Dendritic cell treated with granulocyte-macrophage colony-stimulating factor and Interleukin-4, amounts not matched to agents 40 ng/mL and 50 ng/mL, for 4 days (primary cell): ENCODE measurements at regions not wholly inside any gene's neighbourhood (a gene's known extent, or its start where the extent isn't known, plus 50 kb on each side); places are given as distances from the start of the nearest gene placed in this dataset.

Experiments used
- H3K27ac Mint-ChIP-seq: one replicate; pipeline ENCODE4 v1.8.0; 2022; ENCODE audit warnings: mild to moderate bottlenecking, mixed read lengths
- H3K27me3 Mint-ChIP-seq: one replicate; pipeline ENCODE4 v1.8.0; 2022; ENCODE audit warnings: mild to moderate bottlenecking, mixed read lengths
- H3K36me3 Mint-ChIP-seq: one replicate; pipeline ENCODE4 v1.8.0; 2022; ENCODE audit warnings: low read depth, mixed read lengths
- H3K4me1 Mint-ChIP-seq: one replicate; pipeline ENCODE4 v1.8.0; 2022; ENCODE audit warnings: low read depth, mixed read lengths
- H3K4me3 Mint-ChIP-seq: one replicate; pipeline ENCODE4 v1.8.0; 2022; ENCODE audit warnings: mild to moderate bottlenecking, moderate library complexity, mixed read lengths
- H3K9me3 Mint-ChIP-seq: one replicate; pipeline ENCODE4 v1.8.0; 2022; ENCODE audit warnings: mixed read lengths
- intact Hi-C: fragments of 100-400 bp; cut with micrococcal nuclease; formaldehyde crosslinking; loops from one replicate; pipeline ENCODE4 v1.15.0; 2022

DNA sequence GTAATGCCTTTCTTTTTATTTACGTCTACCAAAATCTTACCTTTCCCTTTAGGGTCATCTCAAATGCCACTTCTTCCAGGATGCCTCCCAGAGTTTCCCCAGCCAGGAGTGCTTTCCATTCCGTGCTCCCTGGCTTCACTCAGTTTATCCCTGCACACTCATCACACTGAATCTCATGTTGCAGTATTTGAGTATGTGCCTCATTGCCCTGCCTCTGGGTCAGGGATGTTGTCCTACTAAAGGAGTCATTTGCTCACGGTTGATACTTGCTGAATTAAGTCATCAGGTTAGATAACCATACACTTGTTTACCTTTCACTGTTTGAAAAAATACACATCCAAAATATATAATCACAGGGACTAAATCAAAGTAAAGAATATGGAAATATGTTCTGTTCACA, 356.2 kb upstream of the GATB start:
- no peaks in the 10 kb centered on the region for H3K36me3 Mint-ChIP-seq
- H3K27ac Mint-ChIP-seq, result no peak overlapping the region
- peaks cover 23% of the 10 kb centered on the region for H3K4me1 Mint-ChIP-seq
- intact Hi-C loops, result no loop called here
- H3K27me3 Mint-ChIP-seq, result peaks cover 11% of the 10 kb centered on the region
- H3K4me3 Mint-ChIP-seq, result no peak overlapping the region
- no peaks in the 10 kb centered on the region for H3K9me3 Mint-ChIP-seq

DNA sequence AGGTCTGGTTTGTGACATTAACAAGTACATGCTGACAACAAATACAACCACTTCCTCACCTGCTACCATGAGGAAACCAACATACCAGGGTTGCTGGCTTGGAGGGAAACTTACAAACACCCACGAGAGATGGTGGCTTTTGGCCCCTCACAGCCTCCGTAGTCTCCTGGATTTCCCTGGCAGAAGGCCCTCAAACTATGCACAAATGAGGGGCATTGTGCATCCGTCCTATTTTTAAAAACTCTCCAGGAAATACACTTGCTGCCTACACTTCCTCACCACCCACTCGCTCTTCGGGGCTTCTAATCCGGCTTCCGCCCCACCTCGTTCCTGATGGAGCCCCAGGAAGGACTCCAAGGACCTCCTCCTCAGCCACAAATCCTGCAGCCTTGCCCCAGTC, 355.0 kb upstream of the GATB start:
- peaks cover 11% of the 10 kb centered on the region for H3K27me3 Mint-ChIP-seq
- H3K4me1 Mint-ChIP-seq, result peaks cover 27% of the 10 kb centered on the region
- intact Hi-C loops, result no loop called here
- no peaks in the 10 kb centered on the region for H3K9me3 Mint-ChIP-seq
- no peaks in the 10 kb centered on the region for H3K36me3 Mint-ChIP-seq
- H3K4me3 Mint-ChIP-seq, result no peak overlapping the region
- H3K27ac Mint-ChIP-seq, result no peak overlapping the region

DNA sequence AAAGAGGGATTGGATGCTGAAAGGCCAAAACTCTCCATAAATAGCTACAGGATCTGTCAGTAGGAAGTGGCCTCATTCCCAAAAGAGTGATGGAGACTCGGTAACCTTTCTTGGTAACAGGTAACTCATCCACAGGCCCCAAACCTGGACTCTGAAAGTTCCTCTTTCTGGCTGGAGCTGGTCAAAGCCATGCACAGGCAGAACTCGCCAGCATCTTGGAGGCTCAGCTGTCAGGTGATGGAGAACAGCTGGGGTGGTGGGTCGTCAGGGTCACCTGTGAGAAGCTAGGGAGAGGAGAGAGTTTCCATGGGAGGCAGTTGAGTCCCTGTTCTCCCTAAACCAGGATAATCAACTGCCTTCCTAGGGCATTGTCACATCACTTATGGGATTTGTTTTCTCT, 354.3 kb upstream of the GATB start:
- Mint-ChIP-seq H3K9me3 (no peaks in the 10 kb centered on the region), H3K4me3 (no peak overlapping the region), H3K4me1 (peaks cover 27% of the 10 kb centered on the region), H3K36me3 (no peaks in the 10 kb centered on the region), H3K27me3 (peaks cover 11% of the 10 kb centered on the region), H3K27ac (no peak overlapping the region)
- intact Hi-C loops, result no loop called here

DNA sequence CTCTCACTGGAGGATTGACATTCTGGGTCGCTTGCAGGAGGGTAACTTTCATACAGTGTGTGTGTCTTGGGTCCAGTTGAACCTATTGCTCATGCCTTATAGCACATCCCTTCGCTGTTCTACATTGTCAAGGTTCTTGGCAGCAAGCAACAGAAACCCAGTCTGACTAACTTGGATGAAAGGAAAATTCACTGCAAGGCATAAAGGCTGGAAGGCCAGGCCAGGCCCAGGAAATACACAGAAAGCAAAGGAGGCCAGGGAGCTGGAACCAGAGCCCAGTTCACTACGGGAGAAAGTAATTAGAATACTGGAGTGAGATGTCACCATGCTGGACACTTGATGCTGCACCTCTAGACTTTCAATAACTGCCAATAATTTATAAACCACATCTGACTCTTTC, 353.8 kb upstream of the GATB start:
- Mint-ChIP-seq H3K36me3 (no peaks in the 10 kb centered on the region), H3K27ac (no peak overlapping the region), H3K9me3 (no peaks in the 10 kb centered on the region), H3K27me3 (peaks cover 13% of the 10 kb centered on the region), H3K4me3 (no peak overlapping the region), H3K4me1 (peaks cover 30% of the 10 kb centered on the region)
- intact Hi-C loops, result no loop called here

DNA sequence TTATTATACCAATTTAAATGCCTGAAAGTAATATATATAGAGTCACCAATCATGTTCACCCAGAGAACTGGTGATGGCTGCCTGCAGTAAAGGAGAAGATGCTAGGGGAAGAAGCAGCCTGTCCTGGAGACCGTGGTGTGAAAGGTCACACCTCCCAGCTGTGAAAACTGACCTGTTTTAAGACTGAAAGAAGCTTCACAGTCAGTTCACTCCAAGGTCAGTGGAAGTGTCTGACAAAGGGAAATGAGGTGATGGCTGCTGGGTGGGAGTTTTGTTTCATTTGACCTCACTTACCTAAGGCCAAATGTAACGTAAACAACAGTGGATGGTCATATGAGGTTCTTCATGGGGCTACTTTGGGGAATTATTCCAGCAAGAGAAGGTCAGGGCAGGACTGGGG, 352.1 kb upstream of the GATB start:
- Mint-ChIP-seq H3K4me1 (peaks cover 33% of the 10 kb centered on the region), H3K4me3 (no peak overlapping the region), H3K27me3 (peaks cover 21% of the 10 kb centered on the region), H3K27ac (peak overlapping the region; percentile 70), H3K36me3 (no peaks in the 10 kb centered on the region), H3K9me3 (no peaks in the 10 kb centered on the region)
- intact Hi-C loops, result no loop called here

DNA sequence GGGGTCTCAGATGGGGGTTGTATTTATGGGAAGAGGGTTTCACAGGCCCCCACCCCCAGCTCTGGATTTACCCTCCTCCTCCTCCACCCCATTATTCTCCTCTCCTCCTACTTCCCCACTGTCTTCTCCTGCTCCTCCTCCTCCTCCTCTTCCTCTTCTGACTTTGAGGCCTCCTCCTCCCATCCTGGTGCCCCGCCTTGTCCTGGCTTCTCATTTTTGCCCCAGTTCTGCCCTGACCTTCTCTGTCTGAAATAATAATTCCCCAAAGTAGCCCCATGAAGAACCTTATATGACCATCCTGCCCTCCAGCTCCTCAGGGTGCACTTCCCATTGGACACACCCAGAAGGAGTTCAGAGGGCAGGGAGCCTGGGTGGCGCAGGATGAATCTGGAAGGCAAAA, 351.4 kb upstream of the GATB start:
- Mint-ChIP-seq H3K4me3 (no peak overlapping the region), H3K9me3 (no peaks in the 10 kb centered on the region), H3K27me3 (peaks cover 20% of the 10 kb centered on the region), H3K27ac (peak overlapping the region; percentile 41), H3K4me1 (peaks cover 38% of the 10 kb centered on the region), H3K36me3 (no peaks in the 10 kb centered on the region)
- intact Hi-C loops, result no loop called here

DNA sequence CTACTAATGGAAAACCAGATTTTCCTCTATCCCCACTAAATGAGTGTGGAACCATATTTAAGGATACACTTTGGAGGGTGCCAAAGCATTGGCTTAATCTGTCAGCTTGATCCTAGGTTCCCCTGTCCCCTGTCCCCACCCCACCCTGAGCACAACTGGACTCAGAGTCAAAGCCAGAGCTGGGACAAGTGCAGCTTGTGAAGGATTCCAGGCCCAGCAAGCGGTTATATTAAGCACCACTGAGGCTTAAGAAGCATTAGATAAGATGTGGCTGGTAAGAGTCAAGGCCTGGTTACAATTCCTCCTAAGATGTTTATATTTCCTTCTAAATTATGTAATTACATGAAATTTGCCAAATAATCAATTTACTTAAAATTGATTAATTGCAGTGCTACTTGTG, 350.0 kb upstream of the GATB start:
- H3K27me3 Mint-ChIP-seq, result peaks cover 10% of the 10 kb centered on the region
- H3K4me1 Mint-ChIP-seq, result peaks cover 43% of the 10 kb centered on the region
- no peak overlapping the region for H3K27ac Mint-ChIP-seq
- H3K36me3 Mint-ChIP-seq, result no peaks in the 10 kb centered on the region
- intact Hi-C loops, result no loop called here
- H3K9me3 Mint-ChIP-seq, result no peaks in the 10 kb centered on the region
- H3K4me3 Mint-ChIP-seq, result no peak overlapping the region

DNA sequence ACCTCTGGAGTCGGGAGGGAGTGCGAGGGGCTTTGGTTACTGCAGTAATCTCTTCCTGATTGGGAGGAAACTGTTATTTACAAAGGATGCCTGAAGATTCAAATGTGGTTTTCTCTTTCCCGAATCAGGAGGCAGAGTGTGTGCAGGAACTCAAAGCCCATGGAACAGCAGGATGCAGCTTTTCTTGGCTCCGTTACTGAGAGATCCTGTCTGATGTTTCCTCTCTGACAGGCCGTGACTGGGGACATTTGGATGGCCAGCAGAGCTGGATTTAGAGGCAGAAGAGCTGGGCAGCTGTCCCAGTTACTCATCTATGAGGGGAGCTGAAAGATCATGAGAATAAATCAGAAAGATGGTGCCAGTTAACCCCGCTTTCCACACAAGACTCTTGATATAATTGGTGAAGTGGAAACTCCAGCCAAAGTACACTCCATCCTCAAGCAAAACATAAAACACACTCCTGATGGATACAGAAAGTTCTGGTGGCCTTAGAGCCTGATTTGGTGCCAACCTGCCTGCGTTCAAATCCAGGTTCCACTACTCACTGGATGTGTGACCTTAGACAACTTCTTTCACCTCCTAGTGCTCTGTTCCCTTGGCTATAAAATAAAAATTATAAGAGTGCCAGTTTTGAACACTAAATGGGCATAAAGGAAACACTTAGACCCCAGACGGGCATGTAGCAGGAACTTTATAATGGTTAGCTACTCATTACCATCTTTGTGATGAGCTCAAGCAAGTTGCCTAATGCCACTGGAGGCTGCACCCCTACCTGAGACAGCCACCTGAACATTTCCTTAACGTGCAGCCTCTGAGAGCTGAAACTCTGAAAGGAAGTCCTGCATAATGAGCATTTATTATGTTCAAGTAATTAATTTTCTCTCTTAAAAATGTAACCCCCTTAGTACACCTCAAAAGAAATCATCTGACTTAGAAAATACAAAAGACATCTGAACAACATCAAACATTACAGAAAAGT, 349.0 kb upstream of the GATB start:
- Mint-ChIP-seq H3K4me3 (no peak overlapping the region), H3K27me3 (peaks cover 10% of the 10 kb centered on the region), H3K27ac (no peak overlapping the region), H3K9me3 (no peaks in the 10 kb centered on the region), H3K4me1 (peaks cover 51% of the 10 kb centered on the region), H3K36me3 (no peaks in the 10 kb centered on the region)
- intact Hi-C loops, result no loop called here

DNA sequence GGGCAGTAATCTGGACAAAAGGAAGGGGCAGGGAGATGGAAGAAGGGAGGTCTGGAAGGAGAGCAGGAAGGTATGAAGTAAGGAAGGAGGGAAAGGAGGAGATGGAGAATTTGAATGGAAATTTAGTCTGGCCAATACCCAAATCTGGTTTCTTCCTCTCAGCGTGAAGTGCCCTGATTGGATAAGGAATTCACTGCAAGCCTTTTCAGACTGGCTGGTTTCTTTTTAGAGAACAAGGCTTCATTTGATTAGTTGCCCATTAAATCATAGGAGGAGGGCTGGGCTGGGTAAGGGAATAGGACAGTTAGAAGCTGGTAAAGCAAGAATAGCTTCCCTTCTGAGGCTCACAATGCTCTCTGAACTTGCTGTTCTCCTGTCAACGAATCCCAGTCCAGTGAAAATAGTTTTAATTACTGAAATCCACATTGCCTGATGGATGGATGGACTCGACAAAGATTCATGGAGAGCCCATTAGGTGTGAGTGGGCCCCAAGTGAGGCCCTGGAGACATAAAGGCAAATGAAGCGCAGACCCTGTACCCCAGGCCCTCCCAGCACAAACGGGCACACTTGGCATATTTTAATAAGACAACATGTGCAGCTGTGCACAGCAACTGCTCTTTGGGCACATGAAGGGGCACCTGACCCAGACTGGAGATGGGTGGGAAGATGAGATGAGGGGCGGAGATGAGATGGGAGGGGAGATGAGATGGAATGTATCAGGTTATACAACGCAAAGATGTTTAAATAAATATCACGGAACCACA, 347.1 kb upstream of the GATB start:
- peaks cover 10% of the 10 kb centered on the region for H3K27me3 Mint-ChIP-seq
- no peak overlapping the region for H3K4me3 Mint-ChIP-seq
- peak overlapping the region; percentile 18 for H3K27ac Mint-ChIP-seq
- H3K9me3 Mint-ChIP-seq, result no peaks in the 10 kb centered on the region
- intact Hi-C loops, result no loop called here
- peaks cover 58% of the 10 kb centered on the region for H3K4me1 Mint-ChIP-seq
- H3K36me3 Mint-ChIP-seq, result no peaks in the 10 kb centered on the region

DNA sequence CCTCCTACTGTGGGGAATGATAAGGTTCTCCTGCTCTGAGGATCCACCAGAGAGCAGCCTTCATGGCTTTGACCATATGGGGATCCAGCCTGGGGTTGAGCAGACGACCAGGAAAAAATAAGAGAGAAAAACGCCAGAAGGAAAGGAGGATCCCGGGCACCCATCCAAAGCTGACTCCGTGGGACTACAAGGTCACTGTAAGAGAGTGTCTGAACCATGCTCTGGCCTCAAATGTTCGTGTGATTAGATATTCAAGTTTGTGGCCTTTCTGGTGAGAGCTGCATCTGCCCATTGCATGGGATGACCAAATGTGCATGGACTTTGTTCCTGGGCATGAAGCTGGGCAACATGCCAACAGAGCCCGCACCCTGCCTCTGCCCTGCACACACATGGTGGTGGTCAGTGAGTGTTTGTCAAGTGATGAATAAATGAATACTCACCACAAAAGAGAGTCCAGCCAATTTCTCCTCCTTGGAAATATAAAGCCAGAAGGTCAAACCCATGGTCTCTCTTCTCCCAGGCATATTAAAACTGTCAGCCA, 346.0 kb upstream of the GATB start:
- peaks cover 47% of the 10 kb centered on the region for H3K4me1 Mint-ChIP-seq
- intact Hi-C loops, result no loop called here
- peak overlapping the region; percentile 81 for H3K27ac Mint-ChIP-seq

DNA sequence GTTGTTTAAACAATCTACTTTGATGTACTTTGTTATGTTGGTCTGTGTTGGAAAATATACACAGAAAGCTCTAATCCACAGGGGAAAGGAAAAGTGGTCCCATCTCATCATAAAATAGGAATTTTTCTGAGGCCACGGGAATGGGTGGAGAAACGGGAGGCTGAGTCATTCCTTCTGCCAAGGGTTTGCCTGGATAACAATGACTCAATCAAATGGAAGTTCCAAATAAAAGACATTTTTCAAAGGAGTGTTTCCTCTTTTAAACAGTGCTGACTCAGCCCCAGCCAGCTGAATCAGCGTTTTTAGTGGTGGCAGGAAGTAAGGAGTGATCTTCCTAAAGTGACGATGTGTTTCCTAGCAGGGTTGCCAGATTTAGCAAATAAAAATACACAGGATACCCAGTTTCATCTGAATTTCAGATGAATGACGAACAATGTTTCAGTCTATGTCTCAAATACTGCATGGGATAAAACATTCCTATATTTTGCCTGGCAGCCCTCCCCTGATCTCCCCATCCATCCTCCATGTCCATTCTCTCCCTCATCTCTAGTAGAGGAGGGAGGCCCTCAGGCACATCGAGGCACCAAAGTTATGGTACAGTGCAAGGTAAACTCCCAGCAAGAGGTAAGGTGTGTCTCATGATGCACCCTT, 345.4 kb upstream of the GATB start:
- Mint-ChIP-seq H3K27me3 (peaks cover 10% of the 10 kb centered on the region), H3K27ac (peak overlapping the region; percentile 81), H3K4me3 (no peak overlapping the region), H3K9me3 (no peaks in the 10 kb centered on the region), H3K36me3 (no peaks in the 10 kb centered on the region), H3K4me1 (peaks cover 45% of the 10 kb centered on the region)
- intact Hi-C loops, result no loop called here

More for the DNA sequence above, 346.0 kb upstream of the GATB start:
- Mint-ChIP-seq H3K9me3 (no peaks in the 10 kb centered on the region), H3K36me3 (no peaks in the 10 kb centered on the region), H3K4me3 (no peak overlapping the region), H3K27me3 (peaks cover 10% of the 10 kb centered on the region)

DNA sequence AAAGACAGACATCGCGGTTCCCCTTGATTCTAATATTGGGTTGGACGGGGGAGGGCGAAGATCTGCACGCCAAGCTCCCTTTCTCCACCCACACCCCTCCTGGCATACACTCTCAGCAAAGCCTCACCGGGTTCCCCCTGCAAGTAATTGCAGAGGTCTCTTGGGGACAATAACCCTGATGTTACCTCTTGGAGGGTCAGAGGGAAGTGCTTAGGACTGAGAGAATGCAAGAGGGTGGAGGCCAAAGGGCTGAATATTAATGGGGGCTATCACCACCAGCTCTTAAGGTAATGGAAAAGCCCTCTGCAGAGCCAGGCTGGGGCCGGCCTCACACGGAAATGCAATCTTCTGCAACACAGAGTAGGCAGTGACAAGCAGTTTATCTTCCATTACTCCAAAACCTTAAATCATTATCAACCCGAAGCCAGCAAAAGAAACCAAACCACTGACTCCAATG, 344.1 kb upstream of the GATB start:
- Mint-ChIP-seq H3K36me3 (no peaks in the 10 kb centered on the region), H3K9me3 (no peaks in the 10 kb centered on the region), H3K27me3 (peaks cover 10% of the 10 kb centered on the region), H3K4me3 (no peak overlapping the region), H3K27ac (peak overlapping the region; percentile 81), H3K4me1 (peaks cover 58% of the 10 kb centered on the region)
- intact Hi-C loops, result no loop called here

DNA sequence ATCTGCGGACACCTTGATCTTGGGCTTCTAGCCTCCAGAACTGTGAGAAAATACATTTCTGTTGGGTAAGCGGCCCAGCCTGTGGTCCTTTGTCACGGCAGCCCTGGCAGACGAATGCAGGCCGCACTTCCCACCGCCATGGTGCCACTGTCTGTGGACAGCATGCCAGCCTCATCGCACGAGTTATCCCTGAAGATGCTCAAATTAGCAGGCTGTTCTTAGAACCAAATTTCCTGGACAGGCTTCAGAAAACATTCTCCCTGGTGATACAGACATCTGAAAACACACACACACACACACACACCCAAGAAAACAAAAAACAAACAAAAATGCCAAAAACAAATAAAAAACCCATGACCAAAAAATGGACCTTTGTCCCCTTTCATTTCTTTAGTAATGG, 343.5 kb upstream of the GATB start:
- no peaks in the 10 kb centered on the region for H3K9me3 Mint-ChIP-seq
- no peak overlapping the region for H3K4me3 Mint-ChIP-seq
- no peaks in the 10 kb centered on the region for H3K36me3 Mint-ChIP-seq
- peaks cover 56% of the 10 kb centered on the region for H3K4me1 Mint-ChIP-seq
- intact Hi-C loops, result no loop called here
- H3K27ac Mint-ChIP-seq, result peak overlapping the region; percentile 81
- H3K27me3 Mint-ChIP-seq, result peaks cover 6% of the 10 kb centered on the region
